K562 (cell line): ENCODE measurements at regions not wholly inside any gene's neighbourhood (a gene's known extent, or its start where the extent isn't known, plus 50 kb on each side); places are given as distances from the start of the nearest gene placed in this dataset.

ENCODE experiments used
- ATAC-seq: fragments of 200-7000 bp; cut with Tn5 transposase; 3 replicates; pipeline ENCODE4 v1.9.1; 2020; ENCODE audit warnings: moderate library complexity
- BruUV-seq: library from RNA; stranded (reverse); fragments of 400-500 nt; replicated peaks from 2 replicates; lab custom pipeline; 2021; lab: Mats Ljungman, UMichigan
- CTCF ChIA-PET: fragments of 300-600 bp; formaldehyde crosslinking; extraction: SDS; loops from one replicate; lab custom pipeline; 2021; ENCODE audit warnings: low intra/inter-chr PET ratio; lab: Yijun Ruan, JAX
- POLR2A ChIA-PET: fragments of 300-600, 350-650 bp; sonication (Branson Sonifier 250); formaldehyde crosslinking; extraction: SDS; loops from one replicate; lab custom pipeline; 2021; ENCODE audit warnings: antibody characterized with exemption, inconsistent platforms; lab: Yijun Ruan, JAX
- DNase-seq, 4 experiments: peaks; one replicate each; pipeline versions ENCODE4 v3.0.0 to v3.0.0-alpha.2; 2011 to 2018; ENCODE audit warnings: low spot score in 3 of 4, mixed read lengths in 3 of 4; ENCODE audit errors: extremely low read depth in 1 of 4
- FAIRE-seq: peaks from 2 replicates; lab custom pipeline; 2011; peaks lifted over from hg19 to GRCh38; lab: Jason Lieb, UNC
- H2AFZ ChIP-seq: 2 replicates; pipeline ENCODE4 v1.6.0; 2011; ENCODE audit warnings: low read depth, low read length, control low read depth, inconsistent platforms
- H3K27ac ChIP-seq: fragments of 200-600 bp; 3 replicates; pipeline ENCODE4 v1.8.0; 2011; ENCODE audit warnings: low read depth, mild to moderate bottlenecking, control low read depth, inconsistent platforms, low read length, moderate library complexity, mixed read lengths; ENCODE audit errors: extremely low read depth
- H3K27me3 ChIP-seq, 2 experiments: fragments of 300-600 bp in 1 of 2; 2 replicates in 1 of 2; 3 replicates in 1 of 2; pipeline versions ENCODE4 v1.6.0 to v1.8.0; 2011; ENCODE audit warnings: inconsistent platforms in 2 of 2, low read length in 2 of 2, mild to moderate bottlenecking in 1 of 2, mixed read lengths in 1 of 2, moderate library complexity in 1 of 2; ENCODE audit not compliant: control insufficient read depth in 2 of 2, insufficient read depth in 2 of 2
- H3K36me3 ChIP-seq: fragments of 300-600 bp; 3 replicates; pipeline ENCODE4 v1.8.0; 2011; ENCODE audit warnings: mild to moderate bottlenecking, low read length, inconsistent platforms; ENCODE audit not compliant: control insufficient read depth, insufficient read depth
- H3K4me1 ChIP-seq, 2 experiments: fragments of 200-600 bp in 1 of 2; replicated peaks in 1 of 2; 2 replicates in 1 of 2; 3 replicates in 1 of 2; pipeline versions ENCODE4 v1.5.1 to v1.8.0; 2011; ENCODE audit warnings: inconsistent platforms in 2 of 2, low read length in 2 of 2, mild to moderate bottlenecking in 1 of 2, mixed read lengths in 1 of 2, moderate library complexity in 1 of 2; ENCODE audit not compliant: control insufficient read depth in 2 of 2, insufficient read depth in 2 of 2
- H3K4me2 ChIP-seq: 2 replicates; pipeline ENCODE4 v1.6.1; 2011; ENCODE audit warnings: low read length, control low read depth, inconsistent platforms, mixed read lengths; ENCODE audit not compliant: insufficient read depth
- H3K4me3 ChIP-seq: fragments of 200-600 bp; sonication (generic), shearing (Covaris generic); 2 replicates; pipeline ENCODE4 v1.5.1; 2016; ENCODE audit warnings: control low read depth, inconsistent platforms
- H3K79me2 ChIP-seq: fragments of 200-600 bp; 3 replicates; pipeline ENCODE4 v1.8.0; 2011; ENCODE audit warnings: low read length, inconsistent platforms; ENCODE audit not compliant: control insufficient read depth, insufficient read depth
- H3K9ac ChIP-seq, 2 experiments: 2 replicates each; pipeline versions ENCODE4 v1.6.0 to v1.6.1; 2011; ENCODE audit warnings: low read depth in 2 of 2, low read length in 2 of 2, control low read depth in 1 of 2, inconsistent platforms in 1 of 2, mild to moderate bottlenecking in 1 of 2, mixed read lengths in 1 of 2; ENCODE audit not compliant: insufficient read depth in 1 of 2
- H3K9me1 ChIP-seq: one replicate; pipeline ENCODE4 v1.6.0; 2011; ENCODE audit warnings: inconsistent platforms, mild to moderate bottlenecking, low read length, moderate library complexity; ENCODE audit not compliant: control insufficient read depth, insufficient read depth
- H3K9me3 ChIP-seq: replicated peaks from 2 replicates; pipeline ENCODE4 v1.5.1; 2011; ENCODE audit warnings: low read depth, low read length, inconsistent platforms; ENCODE audit not compliant: control insufficient read depth, insufficient read depth
- H4K20me1 ChIP-seq: replicated peaks from 2 replicates; pipeline ENCODE4 v1.6.1; 2011; ENCODE audit warnings: low read length, inconsistent platforms, mixed read lengths; ENCODE audit not compliant: control insufficient read depth, insufficient read depth
- CEBPG ChIP-seq, 3 experiments: fragments of 200-800 bp in 1 of 3; sonication (Bioruptor generic) in 1 of 3; sonication (generic) in 1 of 3; formaldehyde crosslinking in 1 of 3; IDR thresholded peaks in 2 of 3; conservative IDR thresholded peaks in 1 of 3; 2 replicates each; pipeline versions ENCODE4 v1.6.1 to v1.8.0; 2016 to 2022; ENCODE audit warnings: missing compliant biosample characterization in 2 of 3, missing genetic modification characterization in 2 of 3, mild to moderate bottlenecking in 1 of 3, missing genetic modification reagents in 1 of 3
- HNRNPUL1 ChIP-seq: fragments of 200-400 bp; formaldehyde crosslinking; IDR thresholded peaks from 2 replicates; pipeline ENCODE4 v1.6.1; 2017; ENCODE audit warnings: low read length
- ZEB2 ChIP-seq: fragments of 450-650 bp; IDR thresholded peaks from 2 replicates; pipeline ENCODE4 v1.6.1; 2016
- ZFPM2 ChIP-seq: fragments of 250-450 bp; sonication (Bioruptor Pico); IDR thresholded peaks from 2 replicates; pipeline ENCODE4 v1.5.1; 2022; ENCODE audit warnings: mild to moderate bottlenecking
- ZNF133 ChIP-seq: fragments of 250-450 bp; sonication (Bioruptor Pico); IDR thresholded peaks from 2 replicates; pipeline ENCODE4 v1.4.0; 2020; ENCODE audit warnings: mild to moderate bottlenecking
- ZNF253 ChIP-seq: fragments of 250-450 bp; sonication (Bioruptor Pico); conservative IDR thresholded peaks from 2 replicates; pipeline ENCODE4 v1.6.1; 2021; ENCODE audit warnings: mild to moderate bottlenecking
- ZNF696 ChIP-seq: fragments of 250-450 bp; sonication (Bioruptor Pico); conservative IDR thresholded peaks from 2 replicates; pipeline ENCODE4 v1.4.0; 2020; ENCODE audit warnings: mild to moderate bottlenecking, moderate library complexity
- WGBS: fragments of 100-300 bp; shearing (Covaris generic); methylation state at CpG from one replicate; pipeline ENCODE4 v1.1.6; 2016; ENCODE audit warnings: low coverage, mixed read lengths; ENCODE audit not compliant: insufficient coverage; ENCODE audit errors: missing lambda C conversion rate; 5-methylcytosine and 5-hydroxymethylcytosine counted together
- in situ Hi-C: fragments of 300-500 bp; cut with MboI; formaldehyde crosslinking; loops from 4 replicates; pipeline ENCODE4 v1.15.0; 2018; ENCODE audit warnings: inconsistent platforms, mixed read lengths
- intact Hi-C: fragments of 100-400 bp; cut with micrococcal nuclease; formaldehyde crosslinking; loops from 2 replicates; pipeline ENCODE4 v1.14.2; 2022
- TF ChIP-seq, protein P1 (sequence below), 3 experiments: IDR thresholded peaks in 2 of 3; conservative IDR thresholded peaks in 1 of 3; 2 replicates each; pipeline ENCODE4 v1.5.1; 2011 to 2012; ENCODE audit warnings: low read length in 3 of 3, mild to moderate bottlenecking in 3 of 3, control low read depth in 2 of 3, improper control_type of control experiment in 1 of 3, inconsistent platforms in 1 of 3, low read depth in 1 of 3, mixed read lengths in 1 of 3, moderate library complexity in 1 of 3; ENCODE audit not compliant: insufficient read depth in 2 of 3

- Histone ChIP-seq H3K9me3 (no peaks in the 10 kb centered on the region), H2AFZ (no peak overlapping the region), H4K20me1 (no peaks in the 10 kb centered on the region), H3K4me1 (no peaks in the 10 kb centered on the region), H3K4me2 (no peak overlapping the region), H3K79me2 (no peaks in the 10 kb centered on the region), H3K36me3 (no peaks in the 10 kb centered on the region), H3K27me3 (peaks cover 5 to 10% of the 10 kb centered on the region in 2 experiments; a peak in 3 of 5 replicates), H3K4me3 (no peak overlapping the region)
- intact Hi-C loops: loop anchor here (5.0 to 10.0 kb wide), 4 partner anchors 98 to 497 kb away; no protein-coding TSS in a partner anchor
- BruUV-seq: no TSS peak
- ATAC-seq (no peak), FAIRE-seq (no peak)
- ChIA-PET POLR2A (no interaction called here), CTCF (interaction anchor here (0.6 to 3.4 kb wide), 2 partner anchors 11 to 523 kb away, joined by 3 to 31 read pairs; no protein-coding TSS in a partner anchor)
- TF ChIP-seq, protein P1, sequence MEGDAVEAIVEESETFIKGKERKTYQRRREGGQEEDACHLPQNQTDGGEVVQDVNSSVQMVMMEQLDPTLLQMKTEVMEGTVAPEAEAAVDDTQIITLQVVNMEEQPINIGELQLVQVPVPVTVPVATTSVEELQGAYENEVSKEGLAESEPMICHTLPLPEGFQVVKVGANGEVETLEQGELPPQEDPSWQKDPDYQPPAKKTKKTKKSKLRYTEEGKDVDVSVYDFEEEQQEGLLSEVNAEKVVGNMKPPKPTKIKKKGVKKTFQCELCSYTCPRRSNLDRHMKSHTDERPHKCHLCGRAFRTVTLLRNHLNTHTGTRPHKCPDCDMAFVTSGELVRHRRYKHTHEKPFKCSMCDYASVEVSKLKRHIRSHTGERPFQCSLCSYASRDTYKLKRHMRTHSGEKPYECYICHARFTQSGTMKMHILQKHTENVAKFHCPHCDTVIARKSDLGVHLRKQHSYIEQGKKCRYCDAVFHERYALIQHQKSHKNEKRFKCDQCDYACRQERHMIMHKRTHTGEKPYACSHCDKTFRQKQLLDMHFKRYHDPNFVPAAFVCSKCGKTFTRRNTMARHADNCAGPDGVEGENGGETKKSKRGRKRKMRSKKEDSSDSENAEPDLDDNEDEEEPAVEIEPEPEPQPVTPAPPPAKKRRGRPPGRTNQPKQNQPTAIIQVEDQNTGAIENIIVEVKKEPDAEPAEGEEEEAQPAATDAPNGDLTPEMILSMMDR (IDR thresholded peaks at IDR 0.05 in 2 of 3, conservative IDR thresholded peaks at IDR 0.05 in 1 of 3; ENCODE audit: insufficient read depth in 2 of 3, low read depth in 1 of 3, low read length in 3 of 3): peak in 1 of 3 experiments; percentile 3; a peak in 1 of 6 replicates
- TF ChIP-seq ZFPM2 (CRISPR knock-in tag) (no peak), ZEB2 (no peak), ZNF253 (CRISPR knock-in tag) (no peak), HNRNPUL1 (no peak), CEBPG (CRISPR knock-in tag; IDR thresholded peaks at IDR 0.05) (no peak), CEBPG (tag; conservative IDR thresholded peaks at IDR 0.05 in 1 of 2, IDR thresholded peaks at IDR 0.05 in 1 of 2) (0 out of 4 replicates have a peak, but pooled peaks of 1 of the 2 experiments have one; percentile 8), ZNF696 (CRISPR knock-in tag) (no peak), ZNF133 (CRISPR knock-in tag) (no peak)
- TF ChIP-seq, all 486 proteins: peak for 2
- Histone ChIP-seq H3K9ac (no peak overlapping the region), H3K9me1 (no peaks in the 10 kb centered on the region), H3K27ac (no peak overlapping the region)
- WGBS: 4% methylated on average over 4 of the region's 4 CpGs
- in situ Hi-C loops: no loop called here
- peak in 2 of 4 experiments; percentile 41 for DNase-seq
Measured at GRCh38 chr2:176650104-176650837, 381.0 kb downstream of the MTX2 start.
